Motor neuron (in vitro differentiated cells): ENCODE measurements at regions not wholly inside any gene's neighbourhood (a gene's known extent, or its start where the extent isn't known, plus 50 kb on each side); places are given as distances from the start of the nearest gene placed in this dataset.

Experiments used
- ATAC-seq, 8 experiments: fragments of 200-7000 bp; cut with Tn5 transposase; replicated peaks in 6 of 8; 2 replicates each; pipeline ENCODE4 v1.8.0; 2021; ENCODE audit warnings: mild to moderate bottlenecking in 8 of 8, moderate library complexity in 8 of 8
- H3K27ac ChIP-seq, 2 donors: fragments of 250-450 bp; sonication (Bioruptor Pico); 2 replicates each; pipeline ENCODE4 v1.9.0; 2021; ENCODE audit warnings: antibody characterized with exemption in 2 of 2, mild to moderate bottlenecking in 2 of 2, moderate library complexity in 1 of 2
- H3K4me1 ChIP-seq, 2 donors: fragments of 250-450 bp; sonication (Bioruptor Pico); replicated peaks in 1 of 2; 2 replicates each; pipeline ENCODE4 v1.6.1; 2021; ENCODE audit warnings: antibody characterized with exemption in 2 of 2, mild to moderate bottlenecking in 2 of 2, moderate library complexity in 1 of 2
- H3K4me3 ChIP-seq, 5 donors: fragments of 250-450 bp; sonication (Bioruptor Pico); 2 replicates each; pipeline ENCODE4 v1.9.0; 2021; ENCODE audit warnings: antibody characterized with exemption in 5 of 5, mild to moderate bottlenecking in 5 of 5, moderate library complexity in 4 of 5
- WGBS, 10 experiments: fragments of 450-650 bp; shearing (Covaris generic); methylation state at CpG; one replicate each; pipeline ENCODE4 v1.0.0; 2022; 5-methylcytosine and 5-hydroxymethylcytosine counted together
- in situ Hi-C, 9 experiments: fragments of 400-800 bp; cut with MboI; loops; one replicate each; pipeline ENCODE4 v1.15.0; 2021; ENCODE audit warnings: low sequenced_read_pairs in 9 of 9, low pct_unique_long_range_greater_than_20kb in 2 of 9; ENCODE audit not compliant: unreplicated experiment in 9 of 9

DNA sequence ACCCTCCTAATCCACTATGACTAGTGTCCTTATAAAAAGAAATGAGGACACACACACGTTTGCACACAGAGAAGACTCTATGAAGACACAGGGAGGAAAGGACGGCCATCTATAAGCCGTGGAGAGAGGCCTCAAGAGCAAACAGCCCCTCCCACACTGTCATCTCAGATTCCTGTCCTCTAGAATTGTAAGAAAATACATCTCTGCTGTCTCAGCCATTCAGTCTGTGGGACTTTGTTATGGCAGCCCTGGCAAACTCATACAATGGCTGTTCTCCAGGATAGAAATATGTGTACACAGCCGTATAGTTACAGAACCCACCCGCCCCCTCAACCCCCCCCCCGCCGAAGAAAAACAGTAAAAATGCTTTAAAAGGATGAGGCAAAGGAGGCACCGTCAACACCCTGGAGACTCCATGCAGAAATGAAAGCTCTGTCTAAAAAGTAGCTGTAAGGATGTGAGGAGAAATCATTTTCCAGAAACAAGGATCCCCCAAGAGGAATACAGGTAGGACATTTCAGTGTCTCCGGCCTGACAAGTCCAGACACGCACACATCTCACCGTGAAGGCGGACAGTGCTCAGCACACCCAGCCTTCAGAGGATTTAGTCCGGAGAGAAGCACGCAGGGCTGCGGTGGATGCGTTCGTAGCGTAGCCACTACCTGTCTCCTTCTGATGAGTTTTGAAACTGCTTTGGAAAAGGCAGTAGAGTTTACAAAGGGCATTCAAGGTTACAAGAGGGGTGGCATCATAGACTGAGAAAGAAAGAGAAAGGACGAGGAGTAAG lies 110.8 kb upstream of the ERCC6L2 start:
- no peak overlapping the region for H3K4me3 ChIP-seq
- in situ Hi-C loops = loop anchor here in 1 of 9 experiments (10.0 kb wide), 1 partner anchor 250 kb away; the partner anchor contains the start of gene PTCH1
- peaks cover 21 to 25% of the 10 kb centered on the region in 2 donors for H3K4me1 ChIP-seq
- ATAC-seq = peak; percentile 46 to 94 (median 72)
- 0 to 100% (median 40%) methylated on average over 1 to 6 of the region's 19 CpGs; no CpG with 5 or more reads in 3 of the 10 experiments for WGBS, 10 experiments
- peak overlapping the region in 1 of 2 donors; percentile 69 for H3K27ac ChIP-seq

DNA sequence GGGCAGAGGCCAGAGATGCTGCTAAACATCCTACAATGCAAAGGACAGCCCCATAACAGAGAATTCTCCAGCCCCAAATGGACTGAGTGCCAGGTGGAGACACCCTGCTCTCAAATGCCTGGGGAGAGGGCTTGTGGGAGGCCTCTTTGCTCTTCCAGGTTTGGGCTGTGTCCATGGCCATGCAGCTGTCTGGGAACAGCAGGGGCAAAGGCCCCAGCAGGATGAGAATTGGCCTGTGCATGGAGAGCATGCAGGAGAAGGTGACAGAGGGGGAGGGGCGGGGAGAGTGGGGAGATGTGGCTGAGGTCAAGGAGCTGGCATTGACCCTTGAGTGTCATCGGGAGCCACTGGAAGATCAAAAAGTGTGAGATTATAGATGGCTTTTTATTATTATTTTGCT lies 111.5 kb upstream of the ERCC6L2 start:
- in situ Hi-C loops = loop anchor here in 1 of 9 experiments (10.0 kb wide), 1 partner anchor 249 kb away; the partner anchor contains the start of gene PTCH1
- no peak for ATAC-seq
- no peak overlapping the region for H3K27ac ChIP-seq
- no peak overlapping the region for H3K4me3 ChIP-seq
- peaks cover 21 to 25% of the 10 kb centered on the region in 2 donors for H3K4me1 ChIP-seq
- 29 to 43% (median 40%) methylated on average over 1 of the region's 2 CpGs; no CpG with 5 or more reads in 7 of the 10 experiments for WGBS, 10 experiments

DNA sequence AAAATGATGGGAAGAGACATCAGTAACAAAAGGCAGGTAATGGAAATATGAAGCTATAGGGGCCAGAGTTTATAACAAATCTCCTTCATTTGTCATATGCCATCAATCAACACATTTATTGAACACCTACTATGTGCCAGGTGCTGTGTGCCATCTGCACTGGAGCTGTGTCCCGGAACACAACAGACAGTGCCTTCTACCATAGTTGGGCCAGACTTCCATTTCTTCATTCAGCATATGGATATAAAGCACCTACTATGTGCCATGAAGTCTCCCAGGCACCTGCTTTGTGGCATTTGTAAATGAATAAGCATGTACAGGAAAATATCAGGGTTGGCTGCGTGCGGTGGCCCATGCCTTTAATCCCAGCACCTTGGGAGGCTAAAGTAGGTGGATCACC lies 112.5 kb upstream of the ERCC6L2 start:
- 73 to 100% (median 93%) methylated on average over 1 to 3 of the region's 3 CpGs; no CpG with 5 or more reads in 6 of the 10 experiments for WGBS, 10 experiments
- Histone ChIP-seq H3K27ac (no peak overlapping the region), H3K4me1 (peaks cover 21 to 25% of the 10 kb centered on the region in 2 donors), H3K4me3 (no peak overlapping the region)
- ATAC-seq = no peak
- in situ Hi-C loops = loop anchor here in 1 of 9 experiments (10.0 kb wide), 1 partner anchor 248 kb away; the partner anchor contains the start of gene PTCH1

DNA sequence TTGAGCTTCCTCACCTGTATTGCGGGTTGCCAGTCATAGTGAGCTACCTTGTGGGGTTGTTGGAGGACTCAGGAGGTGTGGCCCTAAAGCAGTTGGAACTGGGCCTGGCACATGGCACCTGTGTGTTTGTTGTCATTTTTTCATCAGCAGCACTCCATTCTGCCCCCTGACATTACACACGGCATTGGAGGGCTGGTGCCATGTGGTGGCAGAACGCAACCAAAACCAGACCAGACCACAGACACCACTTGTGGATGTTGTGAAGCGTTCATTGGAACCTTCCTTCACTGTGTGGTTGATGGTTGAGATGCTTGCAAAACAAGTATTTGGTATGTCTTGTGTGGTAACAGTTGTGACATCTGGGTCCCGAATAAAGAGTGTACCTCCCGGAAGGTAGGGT lies 113.2 kb upstream of the ERCC6L2 start:
- no peak for ATAC-seq
- Histone ChIP-seq H3K4me3 (no peak overlapping the region), H3K4me1 (peaks cover 27 to 30% of the 10 kb centered on the region in 2 donors), H3K27ac (no peak overlapping the region)
- in situ Hi-C loops = loop anchor here in 1 of 9 experiments (10.0 kb wide), 1 partner anchor 248 kb away; the partner anchor contains the start of gene PTCH1
- 58 to 100% (median 88%) methylated on average over 1 to 5 of the region's 6 CpGs; no CpG with 5 or more reads in 2 of the 10 experiments for WGBS, 10 experiments

DNA sequence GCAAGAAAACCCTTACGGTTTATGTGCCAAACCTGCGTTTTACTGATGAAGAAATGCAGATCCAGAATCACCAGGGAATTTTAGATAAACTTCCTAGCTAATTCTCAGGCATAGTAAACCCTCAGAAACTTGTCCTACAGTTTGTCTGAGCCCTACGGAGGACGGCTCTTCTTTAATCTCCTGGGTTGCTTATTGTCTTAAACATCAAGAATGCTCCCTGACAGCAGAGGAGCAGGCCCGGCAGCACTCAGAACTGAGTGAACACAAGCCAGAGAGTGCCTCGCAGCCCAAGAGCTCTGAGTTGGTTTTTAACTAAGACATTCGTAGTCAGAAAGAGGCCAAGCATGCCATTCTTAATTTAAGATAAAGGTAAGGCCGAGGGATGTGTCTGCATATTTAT lies 114.7 kb upstream of the ERCC6L2 start:
- Histone ChIP-seq H3K27ac (no peak overlapping the region), H3K4me3 (no peak overlapping the region), H3K4me1 (peaks cover 32 to 33% of the 10 kb centered on the region in 2 donors)
- in situ Hi-C loops = loop anchor here in 1 of 9 experiments (10.0 kb wide), 1 partner anchor 246 kb away; the partner anchor contains the start of gene PTCH1
- ATAC-seq = no peak
- WGBS, 10 experiments = 30 to 87% (median 63%) methylated on average over 1 to 8 of the region's 8 CpGs

DNA sequence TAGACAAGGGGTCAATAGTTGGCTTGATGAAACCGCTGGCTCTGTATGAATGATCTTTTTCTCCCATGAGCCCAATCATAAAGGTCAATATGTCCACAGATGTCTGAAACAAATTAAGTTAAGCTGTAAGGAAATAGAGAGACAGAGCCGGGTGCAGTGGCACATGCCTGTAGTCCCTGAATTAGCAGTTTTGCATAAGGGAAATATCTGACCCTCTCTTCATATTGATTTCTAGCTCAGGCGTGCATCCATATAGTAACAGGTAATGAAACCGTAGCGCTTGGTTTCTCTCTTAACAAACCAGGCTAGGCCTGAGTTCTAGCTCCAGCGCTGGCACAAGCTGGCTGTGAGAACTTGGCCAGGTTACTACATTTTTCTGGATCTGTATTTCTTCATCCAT lies 118.1 kb upstream of the ERCC6L2 start:
- peaks cover 29 to 32% of the 10 kb centered on the region in 2 donors for H3K4me1 ChIP-seq
- H3K27ac ChIP-seq = peak overlapping the region in 1 of 2 donors; percentile 6
- WGBS, 10 experiments = 40 to 100% (median 63%) methylated on average over 1 to 5 of the region's 6 CpGs; no CpG with 5 or more reads in 1 of the 10 experiments
- no peak overlapping the region for H3K4me3 ChIP-seq
- ATAC-seq = peak in 6 of 8 experiments; percentile 17 to 78 (median 58)
- in situ Hi-C loops = no loop called here

DNA sequence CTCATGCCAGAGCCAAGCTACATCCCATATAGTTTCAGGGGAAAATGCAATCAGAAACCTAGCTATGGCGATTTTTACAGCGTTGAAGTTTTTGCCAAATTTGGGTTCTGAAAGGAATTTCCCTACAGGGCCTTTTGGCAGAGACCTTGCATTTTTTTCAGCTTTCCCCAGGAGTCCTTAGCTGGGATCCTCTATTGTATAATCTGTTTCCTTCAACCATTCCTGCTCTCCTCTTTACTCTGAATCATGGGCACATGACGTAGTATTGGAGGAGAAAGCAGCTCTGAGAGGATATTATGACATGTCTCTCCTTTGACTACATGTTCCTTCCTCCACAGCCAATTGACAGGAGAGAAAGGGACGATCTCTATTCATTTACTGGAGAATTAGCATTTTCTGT lies 118.5 kb upstream of the ERCC6L2 start:
- peaks cover 29 to 32% of the 10 kb centered on the region in 2 donors for H3K4me1 ChIP-seq
- no peak overlapping the region for H3K4me3 ChIP-seq
- WGBS, 10 experiments = 0 to 38% (median 9%) methylated on average over 1 to 4 of the region's 4 CpGs; no CpG with 5 or more reads in 2 of the 10 experiments
- in situ Hi-C loops = no loop called here
- ATAC-seq = peak; percentile 68 to 90 (median 86)
- H3K27ac ChIP-seq = peak overlapping the region; percentile 3 to 48

DNA sequence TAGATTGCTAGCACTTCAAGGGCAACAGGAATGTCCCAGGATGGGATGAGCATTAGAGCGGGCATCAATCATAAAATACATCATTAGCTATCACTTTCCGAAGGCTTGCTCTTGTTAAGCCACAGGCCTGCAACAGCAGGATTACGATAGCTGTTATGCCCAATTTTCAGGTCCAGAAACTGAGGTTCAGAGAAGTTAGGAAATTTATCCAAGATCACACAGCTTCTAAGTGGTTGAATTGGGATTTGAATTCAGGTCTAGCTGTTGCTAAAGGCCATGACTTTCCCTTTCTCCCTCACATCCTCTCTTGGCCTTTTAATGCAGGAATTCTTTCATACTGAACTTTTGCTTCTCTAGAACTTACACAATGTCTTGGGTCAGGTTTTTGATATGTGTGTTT lies 119.4 kb upstream of the ERCC6L2 start:
- H3K27ac ChIP-seq = no peak overlapping the region
- peaks cover 29 to 32% of the 10 kb centered on the region in 2 donors for H3K4me1 ChIP-seq
- WGBS, 10 experiments = 82 to 100% (median 95%) methylated on average over 1 to 3 of the region's 3 CpGs; no CpG with 5 or more reads in 3 of the 10 experiments
- no peak overlapping the region for H3K4me3 ChIP-seq
- ATAC-seq = no peak
- in situ Hi-C loops = no loop called here

DNA sequence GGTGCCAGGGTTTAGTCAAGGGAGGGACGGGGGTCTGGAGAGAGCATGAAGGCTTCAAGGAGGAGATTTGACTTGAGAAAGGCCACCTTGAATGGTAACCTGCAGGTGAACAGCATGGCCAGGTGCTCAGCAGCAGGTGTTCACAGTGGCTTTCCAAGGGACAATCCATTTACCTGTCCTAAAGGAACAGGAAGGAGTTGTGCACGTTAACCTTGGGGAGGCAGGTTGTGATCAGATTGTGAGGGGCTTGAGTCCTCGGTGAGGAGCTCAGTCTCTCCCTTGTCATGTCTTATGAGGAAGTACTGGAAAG lies 120.1 kb upstream of the ERCC6L2 start:
- 43 to 100% (median 77%) methylated on average over 1 to 3 of the region's 3 CpGs; no CpG with 5 or more reads in 6 of the 10 experiments for WGBS, 10 experiments
- in situ Hi-C loops = no loop called here
- Histone ChIP-seq H3K4me3 (no peak overlapping the region), H3K4me1 (peaks cover 29 to 32% of the 10 kb centered on the region in 2 donors), H3K27ac (no peak overlapping the region)
- ATAC-seq = no peak

DNA sequence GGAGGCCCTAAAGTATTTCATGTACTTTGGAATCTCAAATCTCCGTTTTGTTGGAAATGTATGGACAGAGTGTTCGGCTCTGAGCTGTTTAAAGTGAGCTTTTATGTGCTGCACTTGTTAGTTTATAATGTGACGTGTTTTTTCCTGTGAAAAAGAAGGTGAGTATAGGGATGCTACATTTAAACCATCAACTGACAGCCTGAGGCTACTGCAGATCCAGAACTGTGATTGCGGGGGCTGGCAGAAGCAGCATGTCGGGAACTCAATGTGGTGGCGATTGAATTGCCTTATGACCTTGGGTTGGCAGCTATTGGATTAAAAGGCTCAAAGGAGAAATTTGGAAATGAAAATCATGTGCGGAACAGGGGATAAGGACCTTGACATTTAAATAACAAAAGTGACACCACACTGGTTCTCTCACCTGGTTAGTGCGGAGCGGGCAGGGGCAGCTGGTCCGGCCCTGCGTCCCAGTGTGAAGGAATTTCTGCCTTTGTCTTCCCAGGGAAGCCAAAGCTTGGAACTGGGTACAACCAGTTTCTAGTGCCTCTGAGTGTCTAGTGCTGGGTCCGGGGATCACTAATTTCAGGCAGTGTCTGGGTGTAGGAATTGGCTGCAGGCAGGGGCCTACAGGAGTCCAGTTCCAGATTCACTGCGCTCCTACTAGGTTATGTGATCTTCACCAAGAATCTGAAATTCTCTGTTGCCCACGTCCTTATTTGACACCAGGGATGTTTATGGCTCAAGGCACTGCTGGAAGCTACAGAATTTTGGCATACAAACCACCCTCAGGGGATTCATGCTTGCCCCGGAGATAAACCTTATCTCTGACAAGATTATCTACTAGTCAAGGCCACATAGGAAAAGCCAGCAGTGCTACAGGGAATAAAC lies 120.7 kb upstream of the ERCC6L2 start:
- in situ Hi-C loops = no loop called here
- H3K27ac ChIP-seq = no peak overlapping the region
- ATAC-seq = no peak
- WGBS, 10 experiments = 62 to 100% (median 92%) methylated on average over 1 to 11 of the region's 15 CpGs
- H3K4me3 ChIP-seq = no peak overlapping the region
- peaks cover 29 to 32% of the 10 kb centered on the region in 2 donors for H3K4me1 ChIP-seq

DNA sequence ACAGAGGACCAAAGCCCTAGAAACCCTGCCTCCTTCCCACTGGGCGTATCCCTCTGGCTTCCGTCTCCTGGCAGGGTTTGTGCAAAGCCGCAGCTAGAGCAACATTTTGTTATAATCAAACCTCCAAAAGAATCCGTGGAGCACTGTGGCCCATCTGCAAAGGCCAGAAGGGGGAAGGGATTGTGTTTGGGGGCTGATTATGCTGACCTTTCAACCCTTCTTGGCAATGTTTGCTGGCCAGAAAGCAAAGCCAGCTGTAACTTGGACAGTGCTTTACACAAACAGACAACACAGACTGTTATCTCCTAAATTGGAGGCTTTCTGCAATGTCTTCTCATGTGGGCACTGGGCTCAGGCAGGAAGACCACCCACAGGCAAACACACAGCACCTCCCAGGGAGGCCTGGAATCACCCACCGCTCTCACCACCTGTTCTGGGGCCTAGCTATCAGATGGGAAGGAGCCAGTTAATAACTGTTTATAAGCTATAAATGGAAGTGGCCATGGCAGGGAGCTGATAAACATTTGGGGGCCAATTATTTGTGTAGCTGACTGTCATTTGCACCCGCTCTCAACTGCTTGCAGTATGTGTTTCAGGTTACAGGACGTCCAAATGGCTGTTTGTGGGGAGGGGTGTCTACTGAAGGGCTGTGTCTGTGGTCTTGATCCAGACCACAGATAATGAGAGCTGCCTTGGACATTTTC lies 121.6 kb upstream of the ERCC6L2 start:
- 33 to 100% (median 57%) methylated on average over 1 to 5 of the region's 7 CpGs; no CpG with 5 or more reads in 3 of the 10 experiments for WGBS, 10 experiments
- Histone ChIP-seq H3K4me1 (peaks cover 29 to 32% of the 10 kb centered on the region in 2 donors), H3K27ac (no peak overlapping the region), H3K4me3 (no peak overlapping the region)
- ATAC-seq = peak in 1 of 8 experiments; percentile 11
- in situ Hi-C loops = no loop called here

DNA sequence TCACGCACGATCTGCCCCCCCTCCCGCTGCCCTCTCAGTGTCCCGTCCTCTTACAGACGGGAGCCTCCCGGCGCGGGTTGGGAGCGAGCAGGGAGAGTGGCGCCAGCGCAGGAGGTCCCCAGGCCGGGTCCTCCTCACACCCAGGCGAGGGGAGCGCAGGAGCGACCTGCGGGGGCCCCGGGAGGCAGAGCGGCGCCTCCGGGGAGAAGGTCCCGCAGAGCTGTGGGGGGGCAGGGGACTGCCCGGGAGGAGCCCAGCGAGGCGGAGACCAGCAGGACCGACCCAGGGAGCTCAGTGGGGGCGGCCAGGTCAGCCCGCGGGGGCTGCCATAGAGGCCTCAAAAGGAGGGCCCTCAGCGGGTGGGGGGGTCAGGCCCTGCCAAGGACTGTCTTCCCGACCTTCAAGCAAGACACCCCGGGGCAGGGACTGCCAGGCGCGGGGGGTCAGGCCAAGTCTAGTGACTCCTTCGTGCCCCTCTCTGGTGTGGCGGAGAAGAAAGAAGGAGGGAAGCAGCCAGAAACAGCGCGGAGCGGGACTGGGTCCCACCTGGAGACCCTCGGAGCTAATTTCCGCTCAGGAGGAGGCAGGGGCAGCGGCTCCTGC lies 123.3 kb upstream of the ERCC6L2 start:
- Histone ChIP-seq H3K27ac (no peak overlapping the region), H3K4me1 (peaks cover 23 to 25% of the 10 kb centered on the region in 2 donors), H3K4me3 (no peak overlapping the region)
- in situ Hi-C loops = no loop called here
- ATAC-seq = no peak
- 67 to 90% methylated on average over 2 of the region's 41 CpGs; no CpG with 5 or more reads in 8 of the 10 experiments for WGBS, 10 experiments
